ENCODE measurements at regions not wholly inside any gene's neighbourhood (a gene's known extent, or its start where the extent isn't known, plus 50 kb on each side); places are given as distances from the start of the nearest gene placed in this dataset.
A peak's percentile ranks its signal among the peaks of the same experiment; 100 is the strongest.

- DNase-seq (ENCODE audit: low read depth, low spot score) = no peak
- H3K4me2 ChIP-seq (ENCODE audit: control insufficient read depth, extremely low read depth, insufficient read depth, low read depth, low read length) = no peak overlapping the region
- H2AFZ ChIP-seq (ENCODE audit: control insufficient read depth, low read length) = no peak overlapping the region
- no peak overlapping the region for H3K4me3 ChIP-seq (ENCODE audit: control insufficient read depth in 2 of 3, extremely low read depth in 1 of 3, insufficient read depth in 2 of 3, low read depth in 1 of 3, low read length in 3 of 3)
- H3K27me3 ChIP-seq (ENCODE audit: control insufficient read depth, extremely low read depth, insufficient read depth, low read length) = no peaks in the 10 kb centered on the region
- TF ChIP-seq CTCF (optimal IDR thresholded peaks at IDR 0.05 in 1 of 3, IDR thresholded peaks at IDR 0.05 in 1 of 3, conservative IDR thresholded peaks at IDR 0.05 in 1 of 3; ENCODE audit: extremely low read depth in 1 of 3, insufficient read depth in 2 of 3, low read length in 3 of 3) = no peak
- TF ChIP-seq EZH2 (IDR thresholded peaks at IDR 0.05; ENCODE audit: low read length) = no peak
- no peaks in the 10 kb centered on the region for H3K36me3 ChIP-seq (ENCODE audit: control insufficient read depth in 2 of 2, extremely low read depth in 1 of 2, insufficient read depth in 2 of 2, low read length in 2 of 2)
- no peak overlapping the region for H3K9ac ChIP-seq (ENCODE audit: control insufficient read depth, extremely low read depth, insufficient read depth, low read length)
- H3K79me2 ChIP-seq (ENCODE audit: control insufficient read depth, insufficient read depth, low read length) = no peaks in the 10 kb centered on the region
- no peak overlapping the region for H3K27ac ChIP-seq (ENCODE audit: control insufficient read depth, insufficient read depth, low read length)
- dilution Hi-C loops (cut with MboI; ENCODE audit: extremely low pct_ligation_motif_present, low sequenced_read_pairs) = no loop called here
- FAIRE-seq = no peak
- no peaks in the 10 kb centered on the region for H4K20me1 ChIP-seq (ENCODE audit: control insufficient read depth, extremely low read depth, insufficient read depth, low read length)
- H3K4me1 ChIP-seq (ENCODE audit: control insufficient read depth, extremely low read depth, insufficient read depth, low read length) = peaks cover 15% of the 10 kb centered on the region
- H3K9me1 ChIP-seq (ENCODE audit: control insufficient read depth, extremely low read depth, insufficient read depth, low read length) = no peaks in the 10 kb centered on the region
- no peaks in the 10 kb centered on the region for H3K9me3 ChIP-seq (ENCODE audit: control insufficient read depth, low read depth, low read length)
Measured at GRCh38 chr9:108759399-108759798, 96.4 kb downstream of the ACTL7B start.

- TF ChIP-seq CTCF (optimal IDR thresholded peaks at IDR 0.05 in 1 of 3, IDR thresholded peaks at IDR 0.05 in 1 of 3, conservative IDR thresholded peaks at IDR 0.05 in 1 of 3; ENCODE audit: extremely low read depth in 1 of 3, insufficient read depth in 2 of 3, low read length in 3 of 3) (peak; percentile 42 to 64 (median 56)), EZH2 (IDR thresholded peaks at IDR 0.05; ENCODE audit: low read length) (no peak)
- Histone ChIP-seq H3K9ac (ENCODE audit: control insufficient read depth, extremely low read depth, insufficient read depth, low read length) (no peak overlapping the region), H3K27ac (ENCODE audit: control insufficient read depth, insufficient read depth, low read length) (no peak overlapping the region), H2AFZ (ENCODE audit: control insufficient read depth, low read length) (peak overlapping the region; percentile 56), H3K9me1 (ENCODE audit: control insufficient read depth, extremely low read depth, insufficient read depth, low read length) (no peaks in the 10 kb centered on the region), H3K4me1 (ENCODE audit: control insufficient read depth, extremely low read depth, insufficient read depth, low read length) (peaks cover 15% of the 10 kb centered on the region), H3K4me2 (ENCODE audit: control insufficient read depth, extremely low read depth, insufficient read depth, low read depth, low read length) (peak overlapping the region; percentile 6), H3K4me3 (ENCODE audit: control insufficient read depth in 2 of 3, extremely low read depth in 1 of 3, insufficient read depth in 2 of 3, low read depth in 1 of 3, low read length in 3 of 3) (no peak overlapping the region), H4K20me1 (ENCODE audit: control insufficient read depth, extremely low read depth, insufficient read depth, low read length) (no peaks in the 10 kb centered on the region), H3K36me3 (ENCODE audit: control insufficient read depth in 2 of 2, extremely low read depth in 1 of 2, insufficient read depth in 2 of 2, low read length in 2 of 2) (no peaks in the 10 kb centered on the region), H3K9me3 (ENCODE audit: control insufficient read depth, low read depth, low read length) (no peaks in the 10 kb centered on the region), H3K27me3 (ENCODE audit: control insufficient read depth, extremely low read depth, insufficient read depth, low read length) (no peaks in the 10 kb centered on the region), H3K79me2 (ENCODE audit: control insufficient read depth, insufficient read depth, low read length) (no peaks in the 10 kb centered on the region)
- FAIRE-seq (peak; percentile 89), DNase-seq (ENCODE audit: low read depth, low spot score) (no peak)
- dilution Hi-C loops (cut with MboI; ENCODE audit: extremely low pct_ligation_motif_present, low sequenced_read_pairs) = no loop called here
Measured at GRCh38 chr9:108756746-108757490, 98.9 kb downstream of the ACTL7B start.

Measured in keratinocyte (primary cell).